SK-N-SH (cell line): ENCODE measurements at regions not wholly inside any gene's neighbourhood (a gene's known extent, or its start where the extent isn't known, plus 50 kb on each side); places are given as distances from the start of the nearest gene placed in this dataset.

Experiments used
- CTCF ChIP-seq: fragments of 200-600 bp; sonication (generic); IDR thresholded peaks from 2 replicates; pipeline ENCODE4 v1.6.1; 2017; ENCODE audit warnings: antibody characterized with exemption, mild to moderate bottlenecking, moderate library complexity
- EP300 ChIP-seq, 2 experiments: IDR thresholded peaks; 2 replicates each; pipeline versions ENCODE4 v1.4.0 to v1.6.1; 2012; ENCODE audit warnings: borderline replicate concordance in 1 of 2, low read depth in 1 of 2, low read length in 1 of 2
- EZH2phosphoT487 ChIP-seq: fragments of 200-600 bp; sonication (generic); IDR thresholded peaks from 2 replicates; pipeline ENCODE4 v1.6.1; 2017; ENCODE audit warnings: low read depth, mixed run types, mild to moderate bottlenecking, antibody characterized with exemption, moderate library complexity, borderline replicate concordance
- FOXJ3 ChIP-seq: sonication (generic); formaldehyde crosslinking; IDR thresholded peaks from 2 replicates; pipeline ENCODE4 v1.5.1; 2020; ENCODE audit warnings: mild to moderate bottlenecking, missing genetic modification reagents
- FOXM1 ChIP-seq: IDR thresholded peaks from 2 replicates; pipeline ENCODE4 v1.4.0; 2012; ENCODE audit warnings: low read depth, mild to moderate bottlenecking
- GABPA ChIP-seq: IDR thresholded peaks from 2 replicates; pipeline ENCODE4 v1.4.0; 2012; ENCODE audit warnings: low read depth, mild to moderate bottlenecking
- MAX ChIP-seq: IDR thresholded peaks from 2 replicates; pipeline ENCODE4 v1.4.0; 2012; ENCODE audit warnings: low read depth
- RFX5 ChIP-seq: IDR thresholded peaks from 2 replicates; pipeline ENCODE4 v1.6.1; 2012; ENCODE audit warnings: mild to moderate bottlenecking, improper control_type of control experiment, low read length
- SIN3A ChIP-seq: IDR thresholded peaks from 2 replicates; pipeline ENCODE4 v1.6.1; 2012; ENCODE audit warnings: low read depth, mild to moderate bottlenecking, low read length, moderate library complexity, borderline replicate concordance
- TAF1 ChIP-seq: IDR thresholded peaks from 2 replicates; pipeline ENCODE4 v1.6.1; 2012; ENCODE audit warnings: low read depth, mild to moderate bottlenecking, low read length, moderate library complexity, borderline replicate concordance
- TEAD4 ChIP-seq: IDR thresholded peaks from 2 replicates; pipeline ENCODE4 v1.4.0; 2012; ENCODE audit warnings: mild to moderate bottlenecking, borderline replicate concordance; ENCODE audit not compliant: insufficient read depth

- no peak for TF ChIP-seq CTCF
- no peak for TF ChIP-seq TAF1
- TF ChIP-seq GABPA = no peak
- TF ChIP-seq TEAD4 = no peak
- no peak for TF ChIP-seq EZH2phosphoT487
- TF ChIP-seq EP300 (IDR thresholded peaks at IDR 0.05; ENCODE audit: borderline replicate concordance in 1 of 2, low read depth in 1 of 2, low read length in 1 of 2) = no peak
- TF ChIP-seq MAX = no peak
- TF ChIP-seq FOXJ3 (CRISPR knock-in tag) = no peak
- TF ChIP-seq SIN3A = no peak
- TF ChIP-seq FOXM1 = no peak
- TF ChIP-seq RFX5 = no peak
These were observed 221.3 kb downstream of the DIO2 start for GRCh38 chr14:79989990-79990389.
